NCI-H345 treated with DMSO at 0.1 percent for 48 hours (cell line): ENCODE measurements at regions not wholly inside any gene's neighbourhood (a gene's known extent, or its start where the extent isn't known, plus 50 kb on each side); places are given as distances from the start of the nearest gene placed in this dataset.
"Not testable (repeated sequence)": the region's sequence is repeated elsewhere in the genome, so short reads cannot be mapped to it uniquely, and the experiment has no call there.

Source experiments
- DNase-seq: peaks from one replicate; lab custom pipeline; 2025; ENCODE audit not compliant: unreplicated experiment; lab: John Stamatoyannopoulos, UW

DNA sequence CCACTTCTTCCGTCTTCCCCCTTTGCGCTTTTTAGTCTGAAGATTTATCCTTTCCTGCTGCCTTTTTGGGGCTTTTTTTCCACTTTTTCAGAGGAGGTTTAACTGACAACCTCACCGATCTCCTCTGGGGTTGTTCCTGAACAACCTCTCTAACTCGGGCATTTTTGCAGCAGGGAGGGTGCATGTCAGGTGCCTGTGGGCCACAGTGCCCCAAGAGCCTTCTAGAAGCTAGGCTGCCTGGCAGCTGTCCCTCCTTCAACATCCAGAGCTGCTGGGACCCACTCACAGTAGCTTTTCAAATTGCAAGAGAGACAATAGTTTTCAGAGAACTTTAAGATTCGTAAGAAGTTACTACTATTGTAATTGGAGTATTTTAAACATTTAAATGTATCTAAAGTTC lies 1112.4 kb upstream of the CNTN5 start:
- no peak for DNase-seq

DNA sequence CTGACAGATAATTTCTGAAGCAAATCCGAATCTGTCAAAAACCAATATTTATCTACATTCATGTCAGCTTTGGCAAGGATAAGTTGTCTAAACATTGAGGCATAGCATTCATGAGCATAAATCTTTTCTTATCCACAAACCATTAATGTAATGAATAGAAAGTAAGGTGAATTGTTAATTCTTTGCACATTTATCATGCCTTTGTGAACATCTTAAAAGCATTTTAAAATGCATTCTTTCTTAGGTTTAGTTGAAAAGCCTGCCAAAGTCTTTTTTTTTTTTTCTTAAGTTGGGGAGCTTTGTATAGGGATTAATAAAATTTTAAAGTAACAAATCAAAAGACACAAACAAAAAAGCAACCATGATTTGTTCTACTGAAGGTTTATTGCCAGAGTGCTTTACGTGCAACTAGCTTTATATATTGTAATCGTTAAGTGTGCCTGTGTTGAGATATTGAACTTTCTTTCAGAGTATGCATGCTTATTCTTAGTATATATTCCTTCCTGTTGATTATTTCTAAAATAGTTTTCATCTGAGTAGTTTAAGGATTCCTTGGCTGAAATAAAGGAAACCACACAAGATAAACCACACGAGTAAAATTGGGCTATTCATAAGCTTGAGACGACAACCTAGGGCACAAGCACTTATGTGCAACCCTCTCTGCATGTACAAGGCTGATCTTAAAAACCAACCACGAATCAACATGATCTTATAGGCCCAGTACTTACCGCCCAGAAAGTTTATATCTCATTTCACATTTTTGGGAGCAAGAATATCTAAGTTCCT lies 1110.9 kb upstream of the CNTN5 start:
- no peak for DNase-seq

DNA sequence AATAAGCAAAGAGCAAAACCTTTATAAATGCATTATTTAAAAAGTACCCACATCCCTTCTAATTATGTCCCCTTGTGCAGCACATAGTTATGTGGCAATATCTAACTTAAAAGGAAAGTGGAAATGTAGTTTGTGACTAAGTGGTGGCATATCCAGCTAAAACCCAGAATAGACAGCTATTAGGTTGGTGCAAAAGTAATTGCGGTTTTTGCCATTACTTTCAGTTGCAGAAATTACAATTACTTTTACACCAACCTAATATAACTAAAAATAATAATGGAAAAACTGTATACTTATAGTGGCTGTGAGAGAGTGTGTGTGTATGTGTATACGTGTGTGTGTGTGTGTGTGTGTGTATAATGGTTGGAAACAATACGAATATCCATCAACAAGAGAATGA lies 1108.1 kb upstream of the CNTN5 start:
- DNase-seq: no peak

- DNase-seq: not testable (repeated sequence)
Measured at GRCh38 chr11:97922933-97923332, 1097.8 kb upstream of the CNTN5 start.

- DNase-seq: no peak
Measured at GRCh38 chr11:97934572-97935208, 1086.1 kb upstream of the CNTN5 start.

DNA sequence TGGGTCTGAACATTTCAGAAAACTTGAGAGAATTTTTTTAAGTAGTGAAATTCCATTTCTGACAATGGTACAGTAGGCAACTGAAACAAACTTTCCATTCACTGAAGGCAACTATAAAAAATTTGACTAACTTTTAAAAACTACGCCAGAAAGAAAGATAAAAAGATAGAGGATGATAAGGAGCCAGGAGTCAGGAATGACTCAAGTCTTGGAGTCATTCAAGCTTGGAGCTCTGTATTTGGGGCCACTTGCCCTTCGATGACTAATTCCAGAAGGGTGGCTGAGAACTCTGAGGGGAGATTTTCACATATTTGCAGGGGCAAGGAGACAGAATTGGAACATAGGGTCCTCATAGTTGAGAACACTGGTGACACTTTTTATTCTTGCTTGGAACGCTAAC lies 1083.2 kb upstream of the CNTN5 start:
- DNase-seq: no peak

- DNase-seq: no peak
Measured at GRCh38 chr11:97938789-97939188, 1082.0 kb upstream of the CNTN5 start.

DNA sequence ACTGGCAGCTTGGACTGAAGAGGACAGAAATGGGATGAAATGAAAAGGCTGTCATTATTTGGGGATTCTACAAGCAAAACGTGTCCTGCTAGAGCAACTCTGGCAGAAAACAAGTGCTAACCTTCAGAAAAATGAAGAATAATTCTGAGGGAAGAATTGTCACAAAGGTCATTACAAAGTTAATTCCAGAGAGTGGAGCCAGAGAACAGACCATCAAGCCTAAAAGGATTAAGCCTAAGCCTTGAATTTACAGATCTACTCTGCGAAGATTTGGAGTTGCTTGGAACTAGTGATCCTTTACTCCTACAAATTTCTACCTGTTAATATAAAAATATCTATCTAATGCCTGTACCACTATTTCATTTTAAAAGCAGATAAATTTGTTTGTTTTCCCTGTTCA lies 1077.3 kb upstream of the CNTN5 start:
- DNase-seq: no peak

DNA sequence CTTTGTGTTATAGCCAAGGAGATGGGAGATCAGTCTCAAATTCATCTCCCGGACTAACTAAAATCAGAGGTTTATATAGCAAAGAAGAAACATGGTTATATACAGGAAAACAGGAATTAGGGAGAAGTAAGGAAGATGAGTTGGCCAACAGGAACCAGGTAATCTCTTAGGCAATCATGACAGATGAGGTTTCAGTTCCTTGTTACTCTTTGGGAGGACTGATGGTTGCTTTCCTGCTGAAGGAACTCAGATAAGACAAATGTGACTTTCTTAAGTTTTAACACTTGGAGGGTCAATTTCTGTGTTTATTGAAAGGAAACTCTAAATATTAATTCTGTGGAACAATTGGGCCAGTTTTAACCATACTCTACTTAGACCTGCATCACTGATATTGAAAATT lies 1072.0 kb upstream of the CNTN5 start:
- no peak for DNase-seq

DNA sequence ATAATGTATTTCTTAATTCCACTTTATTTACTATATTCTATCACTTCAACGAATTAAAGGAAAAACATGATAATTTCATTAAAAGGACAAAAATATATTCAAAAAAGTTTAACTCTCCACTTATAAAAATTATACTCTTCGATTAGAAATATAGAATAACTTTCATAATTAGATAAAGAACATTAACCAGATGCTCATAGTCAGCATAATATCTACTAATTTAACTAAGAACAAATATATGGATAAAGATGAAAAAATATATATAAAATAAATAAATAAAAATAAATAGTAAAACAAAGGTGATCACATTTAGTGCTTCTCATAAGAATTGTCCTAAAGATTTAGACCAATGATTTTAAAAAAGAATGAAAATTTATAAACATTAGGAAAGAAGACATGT lies 1065.2 kb upstream of the CNTN5 start:
- no peak for DNase-seq

GRCh38 chr11:97956904-97957303 lies 1063.8 kb upstream of the CNTN5 start:
- DNase-seq: no peak

DNA sequence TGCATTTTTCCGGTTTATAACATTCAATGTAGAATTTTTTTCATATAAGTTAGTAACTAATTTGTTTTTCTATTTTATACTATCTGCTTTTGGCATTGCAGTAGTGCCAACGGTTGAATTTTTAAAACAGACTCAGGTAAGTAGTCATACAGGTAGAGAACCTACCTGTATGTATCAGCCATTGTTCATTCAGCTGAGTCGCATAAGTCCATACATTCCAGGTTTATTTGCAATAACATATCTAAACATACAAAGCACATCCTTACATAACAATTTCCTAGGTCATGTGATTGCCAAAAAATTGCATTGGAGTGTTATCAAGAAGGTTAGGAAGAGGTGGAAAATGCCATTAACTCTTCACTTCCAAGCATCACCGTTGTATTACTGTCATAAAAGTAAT lies 1059.3 kb upstream of the CNTN5 start:
- no peak for DNase-seq

DNA sequence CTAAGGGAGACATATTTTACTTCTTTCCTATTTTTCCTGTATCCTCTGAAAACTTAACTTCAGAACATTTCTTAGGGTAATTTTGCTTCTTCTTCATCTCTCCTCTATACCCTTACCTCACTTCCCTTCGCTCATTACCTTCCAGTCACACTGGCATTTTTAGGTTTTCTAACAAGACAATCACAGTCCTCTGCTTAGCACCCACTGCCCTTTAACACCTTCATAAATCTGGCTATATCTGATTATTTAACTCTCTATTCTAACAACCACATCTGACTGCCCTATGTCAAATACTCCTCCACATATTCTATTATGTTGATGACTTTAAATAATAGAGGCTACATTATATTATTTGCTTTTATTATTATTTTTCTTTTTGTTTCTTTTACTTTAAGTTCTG lies 1058.0 kb upstream of the CNTN5 start:
- DNase-seq: no peak

GRCh38 chr11:97963528-97964331 lies 1057.0 kb upstream of the CNTN5 start:
- DNase-seq: no peak

GRCh38 chr11:97964332-97965004 lies 1056.3 kb upstream of the CNTN5 start:
- DNase-seq: no peak

GRCh38 chr11:97965849-97966646 lies 1054.7 kb upstream of the CNTN5 start:
- DNase-seq: no peak

- no peak for DNase-seq
Measured at GRCh38 chr11:97966901-97967300, 1053.8 kb upstream of the CNTN5 start.

GRCh38 chr11:97968071-97968470 lies 1052.7 kb upstream of the CNTN5 start:
- DNase-seq: no peak

DNA sequence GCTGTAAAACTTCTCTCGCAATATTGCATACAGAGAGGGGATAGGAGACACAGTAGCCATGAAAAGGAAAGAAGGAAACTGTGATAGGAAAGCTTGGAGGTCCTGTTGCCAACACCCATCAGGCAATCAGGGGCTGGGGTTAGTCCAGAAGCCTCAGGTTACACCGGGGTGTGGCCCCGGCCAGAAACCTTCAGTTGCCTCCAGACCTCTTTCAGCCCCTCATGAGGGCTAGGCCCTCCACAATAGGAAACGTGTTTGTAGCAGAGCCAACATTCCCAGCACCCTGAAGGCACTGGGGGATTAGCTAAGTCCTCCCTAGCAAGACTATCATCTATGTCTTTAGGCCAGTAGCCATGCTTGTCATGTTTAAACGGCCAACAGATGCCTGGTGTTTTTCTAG lies 1048.0 kb upstream of the CNTN5 start:
- no peak for DNase-seq

DNA sequence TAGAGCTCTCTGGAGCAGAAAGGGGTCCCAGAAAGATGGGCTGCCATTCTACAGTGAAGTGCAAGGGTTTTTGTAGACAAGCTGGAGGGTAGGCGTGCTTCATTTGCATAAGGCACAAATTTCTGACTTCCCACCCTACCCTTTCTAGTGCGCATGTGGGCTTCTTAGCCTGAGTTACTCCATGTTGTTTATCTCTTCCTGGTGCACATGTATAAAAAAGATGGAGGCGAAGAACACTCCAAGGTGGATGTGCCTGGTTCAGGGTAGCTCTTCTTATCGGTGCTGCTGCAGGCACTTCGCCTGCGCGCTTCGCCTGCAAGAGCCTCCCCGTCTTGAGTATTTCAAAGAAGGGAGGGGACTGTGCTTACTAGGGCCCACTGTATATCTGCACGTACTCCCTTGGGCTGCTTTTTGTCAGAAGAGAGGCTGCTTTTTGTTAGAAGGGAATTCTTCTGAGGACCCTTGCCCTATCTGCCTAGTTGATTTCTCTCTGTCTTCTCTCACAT lies 1047.3 kb upstream of the CNTN5 start:
- no peak for DNase-seq
